SK-N-MC (cell line): ENCODE measurements at regions not wholly inside any gene's neighbourhood (a gene's known extent, or its start where the extent isn't known, plus 50 kb on each side); places are given as distances from the start of the nearest gene placed in this dataset.

ENCODE experiments used
- EZH2 ChIP-seq: fragments of 200-600 bp; sonication (generic); IDR thresholded peaks from one replicate; pipeline ENCODE4 v1.6.1; 2017; ENCODE audit warnings: antibody characterized with exemption
- POLR2AphosphoS5 ChIP-seq: IDR thresholded peaks from 2 replicates; pipeline ENCODE4 v1.6.1; 2012; ENCODE audit warnings: mild to moderate bottlenecking, low read depth, low read length, borderline replicate concordance

DNA sequence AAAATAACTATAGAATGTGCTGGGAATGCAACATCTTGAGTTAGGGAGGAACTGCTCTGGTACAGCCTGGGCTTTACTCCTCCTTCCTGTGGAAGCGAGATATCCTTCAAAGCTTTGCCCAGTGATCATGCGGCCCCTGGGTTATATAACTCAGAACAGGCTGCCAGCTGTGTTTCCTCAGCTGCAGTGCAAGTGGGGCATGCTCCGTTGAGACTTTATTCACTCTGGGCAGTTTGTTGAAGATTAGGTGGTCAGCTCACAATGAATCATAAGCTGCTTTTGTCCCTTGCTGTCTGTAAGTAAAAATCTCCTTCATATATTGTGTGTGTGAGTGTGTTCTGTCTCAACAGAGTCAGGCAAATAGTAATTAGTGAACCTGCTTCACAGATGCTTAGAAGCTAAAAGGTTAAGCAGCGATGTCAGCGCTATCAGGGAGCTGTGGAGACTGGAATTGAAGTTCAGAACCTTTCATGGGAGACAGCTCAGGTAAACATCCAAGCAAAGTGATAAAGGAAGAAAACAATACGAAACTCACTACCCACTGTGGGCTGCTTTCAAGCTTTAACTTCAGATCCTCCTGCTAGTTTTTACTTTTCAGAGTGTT, 688.4 kb downstream of the HTR1B start:
- TF ChIP-seq EZH2, result no peak
- TF ChIP-seq POLR2AphosphoS5, result no peak
